Transverse colon (tissue), 4 donors: ENCODE measurements at regions not wholly inside any gene's neighbourhood (a gene's known extent, or its start where the extent isn't known, plus 50 kb on each side); places are given as distances from the start of the nearest gene placed in this dataset.

ENCODE experiments used
- DNase-seq: peaks from one replicate; pipeline ENCODE4 v3.0.0-alpha.2; 2019
- H3K27ac ChIP-seq, 4 donors: fragments of 200-600 bp; sonication (generic); 2 replicates each; pipeline ENCODE4 v1.5.1; 2016 to 2018; ENCODE audit warnings: inconsistent platforms in 4 of 4
- H3K27me3 ChIP-seq: fragments of 200-600 bp; sonication (generic); 2 replicates; pipeline ENCODE4 v1.5.1; 2017; ENCODE audit warnings: inconsistent platforms
- H3K36me3 ChIP-seq, 4 donors: fragments of 200-600 bp; sonication (generic); 2 replicates each; pipeline ENCODE4 v1.5.1; 2017 to 2019; ENCODE audit warnings: inconsistent platforms in 4 of 4
- H3K4me1 ChIP-seq, 4 donors: fragments of 200-600 bp; sonication (generic); 2 replicates each; pipeline ENCODE4 v1.5.1; 2017 to 2020; ENCODE audit warnings: inconsistent platforms in 4 of 4
- H3K4me3 ChIP-seq, 4 donors: fragments of 200-600 bp; sonication (generic); 1 replicate in 1 of 4; 2 replicates in 3 of 4; pipeline versions ENCODE4 v1.5.1 to v1.6.1; 2017 to 2019; ENCODE audit warnings: inconsistent platforms in 4 of 4
- H3K9me3 ChIP-seq, 2 donors: fragments of 200-600 bp; sonication (generic); 2 replicates each; pipeline ENCODE4 v1.5.1; 2017 to 2019; ENCODE audit warnings: inconsistent platforms in 2 of 2
- CTCF ChIP-seq, 5 experiments: fragments of 200-600 bp in 3 of 5; fragments of 450-650 bp in 2 of 5; sonication (generic) in 3 of 5; IDR thresholded peaks; 1 replicate in 2 of 5; 2 replicates in 3 of 5; pipeline ENCODE4 v1.5.1; 2016 to 2017; ENCODE audit warnings: antibody characterized with exemption in 5 of 5, inconsistent platforms in 3 of 5, mild to moderate bottlenecking in 2 of 5, moderate library complexity in 1 of 5
- EP300 ChIP-seq: sonication (generic); formaldehyde crosslinking; IDR thresholded peaks from one replicate; pipeline ENCODE4 v1.6.1; 2017; ENCODE audit warnings: antibody characterized with exemption, low read depth
- POLR2A ChIP-seq: fragments of 450-650 bp; IDR thresholded peaks from one replicate; pipeline ENCODE4 v1.6.1; 2016; ENCODE audit warnings: antibody characterized with exemption, mild to moderate bottlenecking, moderate library complexity
- POLR2AphosphoS5 ChIP-seq, 3 donors: sonication (generic); formaldehyde crosslinking; IDR thresholded peaks; one replicate each; pipeline ENCODE4 v1.6.1; 2016; ENCODE audit warnings: antibody characterized with exemption in 3 of 3
- WGBS, 2 donors: methylation state at CpG; one replicate each; pipeline ENCODE4 v1.1.5; 2018; ENCODE audit warnings: low coverage in 1 of 2; 5-methylcytosine and 5-hydroxymethylcytosine counted together
- in situ Hi-C, 4 donors: fragments of 200-750 bp; cut with MboI; loops; one replicate each; pipeline versions ENCODE4 v1.15.0 to v1.15.1; 2017; ENCODE audit warnings: low sequenced_read_pairs in 3 of 4, low pct_ligation_motif_present in 1 of 4, low pct_unique_long_range_greater_than_20kb in 1 of 4
- intact Hi-C: fragments of 100-400 bp; cut with DNase I; formaldehyde crosslinking; loops from one replicate; pipeline ENCODE4 v1.15.1; 2023; ENCODE audit warnings: low total_unique reads

- Histone ChIP-seq H3K36me3 (no peaks in the 10 kb centered on the region), H3K9me3 (no peaks in the 10 kb centered on the region), H3K27ac (no peak overlapping the region), H3K4me3 (no peak overlapping the region), H3K4me1 (peaks cover 0 to 3% (median 0%) of the 10 kb centered on the region in 4 donors), H3K27me3 (no peaks in the 10 kb centered on the region)
- WGBS, 2 donors, result 66 to 75% methylated on average over 1 of the region's 1 CpG
- in situ Hi-C loops, result loop anchor here (5.0 to 25.0 kb wide), 4 partner anchors 95 to 157 kb away; no protein-coding TSS in a partner anchor
- intact Hi-C loops, result no loop called here
- DNase-seq, result no peak
- TF ChIP-seq CTCF (IDR thresholded peaks at IDR 0.05) (no peak), POLR2AphosphoS5 (IDR thresholded peaks at IDR 0.05) (no peak), POLR2A (no peak), EP300 (no peak)
Observed at GRCh38 chr9:110059461-110059860, 148.5 kb downstream of the C9orf152 start.

GRCh38 chr9:110064803-110065202, 143.2 kb downstream of the C9orf152 start:
- peak overlapping the region in 2 of 4 donors; percentile 1 to 16 for H3K27ac ChIP-seq
- no peak for TF ChIP-seq CTCF (IDR thresholded peaks at IDR 0.05)
- TF ChIP-seq POLR2A, result no peak
- no peak for TF ChIP-seq POLR2AphosphoS5 (IDR thresholded peaks at IDR 0.05)
- TF ChIP-seq EP300, result no peak
- H3K27me3 ChIP-seq, result no peaks in the 10 kb centered on the region
- WGBS, 2 donors, result 87 to 100% methylated on average over 3 to 5 of the region's 5 CpGs
- no peaks in the 10 kb centered on the region for H3K36me3 ChIP-seq
- H3K9me3 ChIP-seq, result no peaks in the 10 kb centered on the region
- no peak for DNase-seq
- in situ Hi-C loops, result loop anchor here in 2 of 4 donors (5.0 to 25.0 kb wide), 2 partner anchors 97 to 163 kb away; no protein-coding TSS in a partner anchor
- peaks cover 0 to 22% (median 4%) of the 10 kb centered on the region in 4 donors for H3K4me1 ChIP-seq
- no peak overlapping the region for H3K4me3 ChIP-seq
- intact Hi-C loops, result no loop called here

- TF ChIP-seq EP300, result no peak
- TF ChIP-seq POLR2AphosphoS5 (IDR thresholded peaks at IDR 0.05), result no peak
- no peak for TF ChIP-seq CTCF (IDR thresholded peaks at IDR 0.05)
- no peak for TF ChIP-seq POLR2A
- no peaks in the 10 kb centered on the region for H3K36me3 ChIP-seq
- WGBS, 2 donors, result 68 to 79% methylated on average over 2 of the region's 2 CpGs
- H3K27ac ChIP-seq, result peak overlapping the region; percentile 1 to 16 (median 9)
- in situ Hi-C loops (loop anchor here in 1 of 4 donors (25.0 kb wide), 1 partner anchor 97 kb away; no protein-coding TSS in a partner anchor), intact Hi-C loops (no loop called here)
- no peaks in the 10 kb centered on the region for H3K9me3 ChIP-seq
- no peak for DNase-seq
- no peak overlapping the region for H3K4me3 ChIP-seq
- no peaks in the 10 kb centered on the region for H3K27me3 ChIP-seq
- H3K4me1 ChIP-seq, result peaks cover 0 to 25% (median 4%) of the 10 kb centered on the region in 4 donors
Observed at GRCh38 chr9:110065532-110065931, 142.4 kb downstream of the C9orf152 start.

DNA sequence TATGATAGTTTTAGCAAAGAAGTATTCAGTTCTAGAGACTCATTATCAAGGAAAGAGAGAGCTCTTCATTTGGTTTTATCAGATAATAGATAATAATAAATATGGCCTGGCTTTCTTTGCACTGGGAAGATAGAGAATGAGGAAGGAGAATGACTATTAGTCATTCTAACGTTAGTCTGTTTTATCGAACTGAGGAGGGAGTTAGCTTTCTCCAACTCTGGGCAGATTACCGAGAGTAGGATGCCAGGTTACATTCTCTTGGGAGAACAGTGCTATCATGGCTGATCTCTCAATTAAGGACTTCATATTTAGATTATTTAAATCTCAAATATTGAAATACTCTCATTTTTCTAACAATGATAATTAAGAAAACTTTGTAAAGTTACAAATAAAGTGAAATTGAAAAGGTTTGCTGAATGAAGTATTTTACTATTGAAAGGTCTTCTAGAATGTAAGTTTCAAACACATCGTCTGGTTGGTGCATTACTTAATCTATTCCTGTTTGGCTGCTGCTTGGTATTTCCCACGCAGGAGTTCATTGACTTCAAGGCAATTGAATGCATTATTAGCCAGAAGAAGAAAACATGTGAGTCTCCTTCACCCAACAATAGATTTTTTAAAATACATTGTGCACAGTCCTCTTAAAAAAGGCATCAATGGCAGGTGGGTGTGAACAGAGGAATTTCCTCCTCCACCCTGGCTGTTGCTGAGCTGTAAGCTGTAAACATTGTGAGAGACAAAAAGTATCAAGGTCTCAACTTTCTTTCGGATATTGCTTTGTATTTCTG, 140.8 kb downstream of the C9orf152 start:
- DNase-seq, result no peak
- intact Hi-C loops (no loop called here), in situ Hi-C loops (loop anchor here in 1 of 4 donors (25.0 kb wide), 1 partner anchor 95 kb away; no protein-coding TSS in a partner anchor)
- Histone ChIP-seq H3K4me1 (peaks cover 0 to 25% (median 4%) of the 10 kb centered on the region in 4 donors), H3K4me3 (no peak overlapping the region), H3K36me3 (no peaks in the 10 kb centered on the region), H3K27me3 (no peaks in the 10 kb centered on the region), H3K27ac (peak overlapping the region in 1 of 4 donors; percentile 28), H3K9me3 (no peaks in the 10 kb centered on the region)
- WGBS, 2 donors, result 45 to 53% methylated on average over 6 of the region's 6 CpGs
- no peak for TF ChIP-seq CTCF (IDR thresholded peaks at IDR 0.05)
- TF ChIP-seq POLR2AphosphoS5 (IDR thresholded peaks at IDR 0.05), result no peak
- no peak for TF ChIP-seq POLR2A
- no peak for TF ChIP-seq EP300
